Femur (tissue), 1 donor: ENCODE measurements at regions not wholly inside any gene's neighbourhood (a gene's known extent, or its start where the extent isn't known, plus 50 kb on each side); places are given as distances from the start of the nearest gene placed in this dataset.
"Not testable (repeated sequence)": the region's sequence is repeated elsewhere in the genome, so short reads cannot be mapped to it uniquely, and the experiment has no call there.

Source experiments
- DNase-seq: peaks from one replicate; pipeline ENCODE4 v3.0.0-alpha.2; 2017

DNA sequence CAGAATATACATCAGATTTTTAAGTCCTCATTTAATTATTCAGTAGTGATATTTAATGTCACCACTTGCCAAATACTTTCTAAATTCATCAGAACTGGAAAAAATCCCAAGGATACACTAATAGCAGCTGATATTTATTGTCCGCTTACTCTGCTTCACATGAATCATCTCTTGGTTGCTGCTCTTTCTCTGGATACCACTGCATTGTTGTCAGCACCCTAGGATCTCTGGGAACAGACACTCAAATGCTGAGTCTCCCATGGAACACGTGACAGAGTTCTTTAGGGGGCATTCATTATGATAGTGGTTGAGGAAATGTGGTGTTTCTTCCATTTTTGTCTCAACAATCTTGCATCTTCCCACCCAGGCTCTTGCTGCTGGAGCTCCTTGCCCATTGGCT is 318.0 kb downstream of the RFPL4B start:
- no peak for DNase-seq

DNA sequence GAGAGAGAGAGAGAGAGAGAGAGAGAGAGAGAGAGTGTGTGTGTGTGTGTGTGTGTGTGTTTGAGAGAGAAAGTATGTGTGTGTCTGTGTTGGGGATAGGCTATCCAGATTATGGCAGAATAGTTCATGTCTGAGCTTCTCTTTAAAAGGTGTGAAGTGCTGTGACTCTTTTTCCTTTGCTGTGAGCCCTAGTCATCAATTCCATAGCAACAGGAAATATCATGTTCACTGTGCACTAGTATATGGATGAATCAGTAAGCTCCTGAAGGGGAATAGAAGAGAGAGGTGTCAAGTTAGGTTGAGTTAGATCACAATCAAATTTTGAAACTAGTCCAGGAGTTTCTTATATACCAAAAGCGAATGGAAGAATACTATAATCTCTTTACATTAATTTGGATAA is 318.7 kb downstream of the RFPL4B start:
- DNase-seq = no peak

DNA sequence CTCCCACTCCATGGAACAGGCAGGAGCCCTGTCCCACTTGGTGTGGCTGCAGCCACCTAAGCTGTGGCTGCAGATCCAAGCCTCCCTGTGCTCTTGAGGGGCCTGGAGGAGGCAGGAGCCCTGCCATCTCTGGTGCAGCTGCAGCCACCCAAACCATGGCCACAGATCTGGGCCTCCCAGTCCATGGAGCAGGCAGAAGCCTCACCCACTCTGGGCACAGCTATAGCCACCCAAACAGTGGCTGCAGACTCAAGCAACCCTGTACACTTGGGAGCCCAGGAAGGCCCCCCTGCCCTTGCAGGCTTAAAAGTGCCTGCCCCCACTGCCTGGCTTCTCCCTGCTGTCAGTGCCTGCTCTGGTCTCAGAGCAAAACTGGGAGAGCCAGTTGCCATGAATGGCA is 320.3 kb downstream of the RFPL4B start:
- no peak for DNase-seq

DNA sequence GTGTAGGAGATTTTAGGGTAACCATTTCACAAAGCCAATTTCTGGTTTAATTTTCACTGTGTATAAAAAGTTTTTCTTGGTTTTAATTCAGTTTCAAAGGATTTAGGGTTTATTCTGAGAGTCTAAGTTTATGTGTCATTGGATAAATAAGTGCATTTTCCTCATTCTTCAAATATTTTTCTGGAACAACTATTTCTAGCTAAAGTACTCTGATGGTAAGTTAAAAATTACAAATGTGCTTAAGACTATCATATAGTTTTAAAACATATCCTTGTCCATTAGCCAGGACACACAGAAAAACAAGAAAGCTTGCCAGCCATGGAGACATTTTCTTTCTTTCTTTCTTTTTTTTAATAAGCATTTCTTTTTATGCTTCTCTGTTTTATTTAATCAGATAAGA is 333.0 kb downstream of the RFPL4B start:
- DNase-seq = no peak

DNA sequence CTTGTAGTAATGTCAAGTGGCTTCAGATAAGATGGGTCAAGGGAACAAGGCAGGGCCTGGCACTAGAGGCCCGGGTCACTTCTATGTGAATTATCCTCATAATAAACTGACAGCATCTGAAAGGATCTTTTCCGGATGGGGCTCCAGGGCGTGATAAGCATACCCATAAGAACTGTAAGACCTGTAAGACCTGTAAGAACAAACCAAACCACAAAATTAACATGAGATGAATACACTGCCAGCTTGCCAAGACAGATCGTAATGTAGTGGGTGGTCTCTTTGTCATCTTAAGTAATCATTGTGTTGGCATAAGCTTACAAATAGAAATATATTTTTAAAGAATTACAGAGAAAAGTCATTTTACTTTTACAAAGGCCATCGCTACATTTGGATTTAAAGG is 334.9 kb downstream of the RFPL4B start:
- no peak for DNase-seq

DNA sequence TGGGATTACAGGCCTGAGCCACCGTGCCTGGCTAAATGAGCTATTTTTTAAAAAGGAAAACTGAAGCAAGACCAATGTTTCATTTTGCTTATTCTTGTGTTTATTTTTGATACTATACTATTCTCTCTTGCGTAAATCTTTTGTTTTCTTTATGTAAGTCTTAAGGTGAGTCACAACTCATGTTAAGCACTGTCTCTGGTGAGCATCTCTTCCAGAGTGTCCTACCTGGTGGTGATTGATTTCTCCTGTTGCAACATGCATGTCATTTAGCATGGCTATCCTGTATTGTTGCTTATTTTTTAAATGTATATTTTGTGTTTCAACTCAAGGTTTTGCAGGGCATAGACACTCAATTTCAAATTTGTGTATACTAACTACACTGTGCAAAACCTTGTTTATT is 336.0 kb downstream of the RFPL4B start:
- DNase-seq = no peak

DNA sequence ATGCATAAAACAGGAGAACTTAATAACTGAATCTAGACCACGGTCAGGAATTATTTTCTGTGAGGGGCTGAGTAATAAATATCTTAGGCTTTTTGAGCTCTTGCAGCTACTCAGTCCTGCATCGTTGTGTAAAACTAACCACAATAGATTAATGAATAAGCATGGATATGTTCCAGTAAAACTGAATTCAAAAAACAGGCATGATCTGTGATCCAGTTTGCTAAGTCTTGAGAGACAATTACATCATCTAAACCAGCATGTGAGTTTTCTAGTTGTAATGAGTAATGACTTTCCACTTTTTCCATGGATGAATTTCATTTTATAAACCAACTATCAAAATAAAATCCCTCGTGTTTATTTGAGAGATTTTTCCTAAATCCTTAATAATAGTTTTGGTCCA is 336.8 kb downstream of the RFPL4B start:
- DNase-seq = no peak

DNA sequence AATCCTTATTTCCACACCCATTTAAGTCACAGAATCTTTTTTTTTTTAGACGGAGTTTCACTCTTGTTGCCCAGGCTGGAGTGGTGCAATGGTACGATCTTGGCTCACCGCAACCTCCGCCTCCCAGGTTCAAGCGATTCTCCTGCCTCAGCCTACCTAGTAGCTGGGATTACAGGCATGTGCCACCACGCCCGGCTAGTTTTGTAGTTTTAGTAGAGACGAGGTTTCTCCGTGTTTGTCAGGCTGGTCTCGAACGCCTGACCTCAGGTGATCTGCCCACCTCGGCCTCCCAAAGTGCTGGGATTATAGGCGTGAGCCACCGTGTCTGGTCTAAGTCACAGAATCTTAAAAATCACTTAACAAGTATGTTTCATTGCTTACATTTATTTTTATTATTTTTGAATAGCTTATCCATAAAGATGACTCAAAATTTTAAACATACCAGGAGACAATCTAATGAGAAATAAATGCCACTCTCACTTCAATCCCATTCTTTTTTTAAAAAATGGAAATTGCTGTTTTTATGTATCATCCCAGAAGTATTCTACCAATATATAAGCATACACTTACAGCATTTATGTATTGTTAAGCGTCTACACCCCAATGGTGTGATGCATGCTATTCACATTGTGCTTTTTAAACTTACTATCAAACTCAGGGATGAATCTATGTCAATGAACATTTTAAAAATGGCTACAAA is 338.5 kb downstream of the RFPL4B start:
- not testable (repeated sequence) for DNase-seq

DNA sequence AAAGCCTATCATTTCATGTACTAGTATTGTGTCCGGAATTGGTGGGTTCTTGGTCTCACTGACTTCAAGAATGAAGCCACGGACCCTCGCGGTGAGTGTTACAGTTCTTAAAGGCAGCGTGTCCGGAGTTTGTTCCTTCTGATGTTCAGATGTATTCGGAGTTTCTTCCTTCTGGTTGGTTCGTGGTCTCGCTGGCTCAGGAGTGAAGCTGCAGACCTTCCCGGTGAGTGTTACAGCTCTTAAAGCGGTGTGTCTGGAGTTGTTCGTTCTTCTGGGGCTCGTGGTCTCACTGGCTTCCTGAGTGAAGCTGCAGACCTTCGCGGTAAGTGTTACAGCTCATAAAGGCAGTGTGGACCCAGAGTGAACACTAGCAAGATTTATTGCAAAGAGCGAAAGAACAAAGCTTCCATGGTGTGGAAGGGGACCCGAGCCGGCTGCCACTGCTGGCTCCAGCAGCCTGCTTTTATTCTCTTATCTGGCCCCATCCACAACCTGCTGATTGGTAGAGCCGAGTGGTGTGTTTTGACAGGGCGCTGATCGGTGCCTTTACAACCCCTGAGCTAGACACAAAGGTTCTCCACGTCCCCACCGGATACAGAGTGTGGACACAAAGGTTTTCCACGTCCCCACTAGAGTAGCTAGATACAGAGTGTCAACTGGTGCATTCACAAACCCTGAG is 341.5 kb downstream of the RFPL4B start:
- DNase-seq = not testable (repeated sequence)

DNA sequence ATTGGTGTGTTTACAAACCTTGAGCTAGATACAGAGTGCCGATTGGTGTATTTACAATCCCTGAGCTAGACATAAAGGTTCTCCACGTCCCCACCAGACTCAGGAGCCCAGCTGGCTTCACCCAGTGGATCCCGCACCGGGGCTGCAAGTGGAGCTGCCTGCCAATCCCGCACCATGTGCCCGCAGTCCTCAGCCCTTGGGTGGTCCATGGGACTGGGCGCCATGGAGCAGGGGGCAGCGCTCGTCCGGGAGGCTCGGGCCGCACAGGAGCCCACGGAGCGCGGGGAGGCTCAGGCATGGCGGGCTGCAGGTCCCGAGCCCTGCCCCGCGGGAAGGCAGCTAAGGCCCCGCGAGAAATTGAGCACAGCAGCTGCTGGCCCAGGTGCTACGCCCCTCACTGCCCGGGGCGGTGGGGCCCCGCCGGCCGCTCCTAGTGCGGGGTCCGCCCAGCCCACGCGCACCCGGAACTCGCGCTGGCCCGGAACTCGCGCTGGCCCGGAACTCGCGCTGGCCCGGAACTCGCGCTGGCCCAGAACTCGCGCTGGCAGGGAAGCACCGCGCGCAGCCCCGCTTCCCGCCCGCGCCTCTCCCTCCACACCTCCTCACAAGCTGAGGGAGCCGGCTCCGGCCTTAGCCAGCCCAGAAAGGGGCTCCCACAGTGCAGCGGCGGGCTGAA is 342.2 kb downstream of the RFPL4B start:
- not testable (repeated sequence) for DNase-seq

DNA sequence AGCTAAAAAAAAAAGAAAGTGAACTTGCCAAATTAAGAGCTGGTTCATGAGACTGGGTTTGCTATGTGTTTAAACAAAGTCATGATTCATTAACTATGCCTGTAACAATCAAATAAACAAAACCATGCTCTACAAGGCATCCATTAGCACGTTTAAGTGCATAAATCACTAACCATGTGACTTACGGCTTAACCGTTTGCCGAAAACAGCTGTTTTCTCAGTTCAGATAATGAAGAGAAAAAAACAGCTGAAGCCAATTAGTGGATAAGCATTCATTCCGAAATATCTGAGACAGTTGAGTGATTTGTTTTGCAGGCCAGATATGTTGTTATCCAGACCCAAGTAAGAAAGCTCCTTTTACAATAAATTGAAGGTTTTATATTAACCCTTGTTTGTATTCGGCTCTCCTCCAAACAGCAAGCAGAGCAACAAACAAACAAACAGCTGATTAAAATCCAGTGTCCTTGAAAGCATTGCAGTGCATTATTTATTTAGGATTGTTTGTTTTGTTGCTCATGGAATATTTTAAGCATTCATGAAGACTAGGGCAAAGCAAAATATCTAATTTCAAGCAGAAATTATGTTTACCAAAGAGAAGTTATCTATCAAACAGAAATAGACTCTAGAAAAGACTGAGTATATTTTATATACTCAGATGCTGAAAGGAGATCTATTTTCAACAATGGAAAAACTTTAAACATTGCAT is 343.5 kb downstream of the RFPL4B start:
- DNase-seq = no peak

DNA sequence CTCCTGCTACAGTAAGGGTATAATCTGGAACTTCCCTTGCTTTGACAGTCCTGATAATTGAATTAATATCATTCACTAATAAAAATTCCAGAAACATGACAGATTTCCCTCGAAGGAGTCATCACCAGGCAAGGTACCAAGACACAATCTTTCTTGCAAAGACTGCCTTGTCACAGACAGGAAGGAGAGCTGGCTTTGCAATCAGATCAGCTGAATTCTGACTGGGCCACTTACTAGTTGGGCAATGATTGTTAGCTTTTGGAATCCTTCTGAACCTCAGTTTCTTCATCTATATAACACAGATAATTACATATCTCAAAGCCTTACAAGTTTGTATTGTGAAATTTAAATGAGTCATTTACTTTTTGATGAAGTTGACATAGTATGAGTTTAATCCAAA is 344.2 kb downstream of the RFPL4B start:
- peak; percentile 52 for DNase-seq

DNA sequence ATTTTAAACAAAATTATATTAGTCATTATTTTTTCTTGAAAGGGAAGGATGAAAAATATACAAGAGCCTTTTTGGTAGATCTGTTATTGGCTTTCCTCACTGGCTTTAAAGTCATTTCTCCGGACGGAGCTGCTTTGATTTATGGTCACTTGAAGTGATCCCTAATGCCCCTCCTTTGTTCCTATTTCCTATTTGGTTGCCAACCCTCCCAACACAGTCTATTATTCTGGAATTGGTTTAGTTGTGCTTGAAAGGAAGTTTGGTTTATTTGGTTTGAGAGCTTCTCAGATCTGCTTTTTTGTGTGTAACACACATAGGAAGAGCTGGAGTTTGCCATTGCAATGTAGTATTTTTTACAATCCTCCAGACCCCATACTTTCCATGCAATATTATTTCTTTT is 347.9 kb downstream of the RFPL4B start:
- DNase-seq = no peak

DNA sequence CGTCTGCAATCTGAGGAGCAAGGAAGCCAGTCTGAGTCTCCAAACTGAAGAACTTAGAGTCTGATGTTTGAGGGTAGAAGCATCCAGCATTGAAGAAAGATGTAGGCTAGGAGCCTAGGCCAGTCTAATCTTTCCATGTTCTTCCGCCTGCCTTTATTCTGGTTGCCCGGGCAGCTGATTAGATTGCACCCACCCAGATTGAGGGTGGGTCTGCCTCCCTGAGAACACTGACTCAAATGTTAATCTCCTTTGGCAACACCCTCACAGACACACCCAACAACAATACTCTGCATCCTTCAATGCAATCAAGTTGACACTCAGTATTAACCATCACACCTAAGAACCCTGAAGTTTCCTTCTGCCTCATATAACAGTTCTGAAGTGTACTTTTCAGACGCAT is 350.1 kb downstream of the RFPL4B start:
- DNase-seq = no peak

DNA sequence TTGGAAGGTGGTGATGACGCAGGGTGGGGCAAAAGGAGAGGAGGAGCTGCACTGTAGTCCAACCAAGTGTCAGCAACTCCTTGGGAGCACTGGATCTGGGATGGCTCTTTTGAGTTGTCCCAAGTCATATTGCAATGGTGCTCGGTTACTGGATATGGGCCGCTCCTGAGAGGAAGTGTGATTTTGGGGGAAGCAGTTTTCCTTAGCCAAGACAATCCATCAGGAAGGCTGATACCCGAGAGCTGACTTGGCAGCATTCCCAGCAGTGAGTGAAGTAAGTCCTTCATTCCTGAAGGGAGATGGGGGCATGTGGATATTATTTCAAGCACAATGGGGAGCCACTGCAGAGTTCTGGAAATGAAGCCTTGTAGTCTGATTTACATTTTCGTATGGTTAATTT is 354.1 kb downstream of the RFPL4B start:
- DNase-seq = peak; percentile 62

DNA sequence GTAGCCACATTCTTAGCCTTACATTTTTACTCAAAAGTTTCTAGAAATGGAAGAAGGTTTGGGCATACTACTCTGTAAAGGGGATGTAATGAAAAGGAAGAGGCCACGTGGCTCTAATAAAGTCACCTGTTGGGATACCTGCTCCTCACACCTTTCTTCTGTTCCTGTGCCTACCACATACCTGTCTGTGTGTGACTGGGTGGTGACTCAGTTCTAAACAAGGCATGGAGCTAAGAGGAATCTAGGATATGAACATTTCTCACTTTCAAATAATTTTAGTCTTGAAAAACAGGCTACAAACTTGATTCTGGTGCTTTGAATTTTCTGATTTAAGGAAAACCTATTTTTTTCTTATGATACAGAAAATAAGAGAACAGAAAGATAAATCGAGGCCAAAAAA is 363.6 kb downstream of the RFPL4B start:
- DNase-seq = no peak

DNA sequence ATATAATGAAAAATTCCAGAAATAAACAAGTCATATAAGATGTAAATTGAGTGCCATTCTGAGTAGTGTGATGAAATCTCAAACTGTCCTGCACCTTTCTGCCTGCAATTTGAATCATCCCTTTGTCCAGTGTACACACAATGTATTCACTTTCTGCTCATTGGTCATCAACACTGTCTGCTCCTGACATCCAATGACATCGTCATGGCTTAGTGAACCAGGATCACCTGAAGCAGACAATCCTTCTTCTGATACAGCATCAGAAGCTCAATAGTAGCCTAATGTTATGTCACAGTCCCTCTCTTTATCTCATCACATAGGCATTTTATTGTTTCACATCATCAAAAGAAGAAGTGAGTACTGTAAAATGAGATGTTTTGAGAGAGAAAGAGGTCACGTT is 366.3 kb downstream of the RFPL4B start:
- no peak for DNase-seq

DNA sequence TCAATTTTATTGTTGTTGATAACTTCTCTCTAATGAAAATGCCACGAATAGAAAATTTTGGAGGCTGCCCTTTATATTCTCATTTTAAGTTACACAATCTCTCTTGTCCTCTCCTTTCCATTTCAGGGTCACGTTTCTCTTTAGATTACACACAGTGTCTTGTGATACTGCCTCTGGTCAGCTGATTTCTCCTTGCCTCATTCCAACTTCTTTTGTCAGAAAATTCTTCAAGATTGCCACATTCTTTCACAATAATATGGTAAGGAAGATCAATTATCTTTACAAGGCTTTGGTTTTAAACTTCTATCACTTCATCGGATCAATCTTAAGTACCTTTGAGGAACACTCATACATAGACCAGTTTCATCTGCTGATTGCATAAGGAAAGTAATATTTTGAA is 370.3 kb downstream of the RFPL4B start:
- no peak for DNase-seq

DNA sequence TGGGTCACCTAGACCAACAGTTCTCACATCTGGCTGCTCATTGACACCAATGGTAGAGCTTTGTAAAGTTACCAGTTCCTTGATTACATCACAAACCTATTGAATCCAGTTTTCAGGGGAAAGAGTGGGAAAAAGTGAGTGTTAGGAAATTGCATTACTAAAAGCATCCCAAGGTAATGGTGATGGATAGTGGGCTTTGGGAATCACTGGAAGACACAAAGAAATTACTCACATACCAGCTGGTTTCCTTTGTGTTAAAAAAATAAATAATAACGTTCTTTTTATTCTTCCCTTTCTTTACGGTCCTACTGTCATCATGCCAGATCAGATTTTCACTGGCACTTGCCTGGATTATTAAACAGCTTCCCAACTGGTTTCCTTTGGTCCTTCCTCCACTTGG is 370.7 kb downstream of the RFPL4B start:
- no peak for DNase-seq

DNA sequence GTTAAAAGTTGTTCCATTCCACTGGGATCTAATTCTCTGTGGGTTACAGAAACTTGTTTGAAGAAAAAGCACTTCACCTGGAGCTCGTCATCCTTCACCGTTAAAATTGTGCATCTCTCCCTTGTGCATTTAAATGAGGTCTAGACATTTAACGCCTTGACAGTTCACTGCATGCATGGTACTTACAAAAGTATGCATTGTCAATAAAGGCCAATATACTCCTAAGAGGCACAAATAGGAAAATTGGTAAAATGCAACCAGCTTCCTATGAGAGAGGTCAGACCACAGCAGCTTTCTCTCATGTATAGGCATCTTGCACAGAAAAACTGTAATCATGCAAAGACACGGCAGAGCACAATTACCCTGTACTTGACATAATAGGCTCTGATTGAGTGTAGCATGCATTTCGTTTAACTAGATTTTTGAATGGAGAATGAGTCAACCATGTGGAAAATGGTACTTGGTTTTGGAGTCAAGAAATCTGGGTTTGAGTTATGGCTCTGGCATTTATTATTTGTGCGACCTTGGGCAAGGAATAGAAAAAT is 378.5 kb downstream of the RFPL4B start:
- DNase-seq = no peak

DNA sequence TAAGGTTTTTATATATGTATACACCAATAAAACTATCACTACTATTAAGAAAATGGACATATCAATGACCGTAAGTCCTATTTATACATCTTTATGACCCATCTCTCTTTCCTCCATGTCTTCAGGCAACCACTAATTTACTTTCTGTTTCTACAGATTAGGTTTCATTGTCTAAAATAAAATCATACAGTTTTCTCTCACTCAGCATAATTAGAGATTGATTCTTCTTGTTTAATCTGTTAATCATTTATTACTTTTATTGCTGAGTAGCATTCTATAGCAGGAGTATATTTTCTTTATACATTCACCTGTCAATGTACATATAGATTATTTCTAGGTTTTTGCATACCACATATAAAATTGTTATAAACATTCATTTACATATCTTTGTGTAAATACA is 388.0 kb downstream of the RFPL4B start:
- no peak for DNase-seq

DNA sequence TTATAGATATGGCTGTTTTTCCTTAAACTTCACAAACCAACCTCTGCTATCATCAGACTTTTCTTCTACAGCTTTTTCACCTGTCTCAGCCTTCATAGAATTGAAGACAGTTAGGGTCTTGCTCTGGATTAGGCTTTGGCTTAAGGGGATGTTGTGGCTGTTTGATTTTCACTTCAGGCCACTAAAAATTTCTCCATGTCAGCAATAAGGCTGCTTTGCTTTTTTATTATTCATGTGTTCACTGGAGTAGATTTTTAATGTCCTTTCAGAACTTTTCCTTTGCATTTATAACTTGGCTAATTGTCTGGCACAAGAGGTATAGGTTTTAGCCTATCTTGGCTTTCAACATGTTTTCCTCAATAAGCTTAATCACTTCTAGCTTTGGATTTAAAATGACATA is 392.6 kb downstream of the RFPL4B start:
- no peak for DNase-seq

DNA sequence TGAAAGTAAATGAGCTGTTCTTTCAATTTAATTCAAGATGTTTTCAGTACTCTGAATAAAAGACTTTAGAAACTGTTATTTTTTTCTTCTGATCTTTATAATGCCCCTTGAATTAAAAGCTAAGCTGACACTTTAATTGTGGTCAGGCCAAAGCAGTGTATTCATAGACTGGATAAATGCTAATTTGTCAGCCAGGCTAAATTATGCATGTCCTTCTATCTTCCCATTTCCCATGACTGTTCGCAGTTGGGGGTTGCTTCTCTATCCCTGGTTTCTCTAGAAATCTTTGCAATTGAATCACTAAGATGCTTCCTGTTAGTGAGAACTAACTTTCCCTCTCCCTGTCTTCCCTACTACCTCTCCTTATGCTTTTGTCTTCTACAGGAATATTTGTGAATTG is 396.2 kb downstream of the RFPL4B start:
- DNase-seq = no peak
